ENCODE measurements at regions not wholly inside any gene's neighbourhood (a gene's known extent, or its start where the extent isn't known, plus 50 kb on each side); places are given as distances from the start of the nearest gene placed in this dataset.

GRCh38 chr2:13401312-13401711, 684.6 kb downstream of the TRIB2 start (continued):
- TF ChIP-seq ARID4B (CRISPR knock-in tag; IDR thresholded peaks at IDR 0.05; ENCODE audit: borderline replicate concordance): no peak
- TF ChIP-seq ESRRA (CRISPR knock-in tag; IDR thresholded peaks at IDR 0.05; ENCODE audit: borderline replicate concordance): no peak

- Mint-ChIP-seq H3K36me3 (0 out of 2 replicates have a peak, but pooled peaks cover 2% of the 10 kb centered on the region), H3K27ac (no peak overlapping the region), H3K9me3 (peaks cover 8% of the 10 kb centered on the region), H3K4me1 (no peaks in the 10 kb centered on the region), H3K27me3 (ENCODE audit: low read depth) (no peaks in the 10 kb centered on the region), H3K4me3 (no peak overlapping the region)
- ChIA-PET CTCF (no interaction called here), POLR2A (no interaction called here)
- TF ChIP-seq ZNF317 (CRISPR knock-in tag; IDR thresholded peaks at IDR 0.05; ENCODE audit: borderline replicate concordance, low read depth): no peak
- no peak for TF ChIP-seq ZNF263 (CRISPR knock-in tag; IDR thresholded peaks at IDR 0.05; ENCODE audit: low read depth)
- no peak for TF ChIP-seq ZNF671 (CRISPR knock-in tag; IDR thresholded peaks at IDR 0.05)
- TF ChIP-seq FOXJ3 (CRISPR knock-in tag; IDR thresholded peaks at IDR 0.05; ENCODE audit: borderline replicate concordance): no peak
- no peak for TF ChIP-seq KAT7 (CRISPR knock-in tag; IDR thresholded peaks at IDR 0.05; ENCODE audit: borderline replicate concordance)
- TF ChIP-seq USF2 (CRISPR knock-in tag; IDR thresholded peaks at IDR 0.05): no peak
- TF ChIP-seq ATF2 (CRISPR knock-in tag; IDR thresholded peaks at IDR 0.05; ENCODE audit: borderline replicate concordance, low read depth): no peak
- no peak for TF ChIP-seq ARID4B (CRISPR knock-in tag; IDR thresholded peaks at IDR 0.05; ENCODE audit: borderline replicate concordance)
- no peak for TF ChIP-seq HMGA2 (CRISPR knock-in tag; IDR thresholded peaks at IDR 0.05)
- no peak for TF ChIP-seq JAZF1 (CRISPR knock-in tag; IDR thresholded peaks at IDR 0.05)
- TF ChIP-seq NFATC4 (CRISPR knock-in tag; IDR thresholded peaks at IDR 0.05): no peak
- no peak for TF ChIP-seq FOXK1 (CRISPR knock-in tag; IDR thresholded peaks at IDR 0.05)
- no peak for TF ChIP-seq ZBTB43 (CRISPR knock-in tag; IDR thresholded peaks at IDR 0.05)
- ATAC-seq (peak; percentile 59), DNase-seq (ENCODE audit: low spot score) (no peak)
Observed at GRCh38 chr2:13413989-13414388, 697.3 kb downstream of the TRIB2 start.

All from WTC11 (cell line).